SK-N-SH treated with all-trans-retinoic acid at 6 μM for 48 hours (cell line): ENCODE measurements at regions not wholly inside any gene's neighbourhood (a gene's known extent, or its start where the extent isn't known, plus 50 kb on each side); places are given as distances from the start of the nearest gene placed in this dataset.

ENCODE experiments used
- ATAC-seq: fragments of 200-7000 bp; cut with Tn5 transposase; 3 replicates; pipeline ENCODE4 v1.9.1; 2020; ENCODE audit warnings: mild to moderate bottlenecking, moderate library complexity
- ARNTL ChIP-seq: fragments of 450-650 bp; formaldehyde crosslinking; IDR thresholded peaks from 2 replicates; pipeline ENCODE4 v1.5.0; 2020; ENCODE audit warnings: low read depth, mild to moderate bottlenecking, moderate library complexity, borderline replicate concordance
- BACH2 ChIP-seq: fragments of 250-450 bp; sonication (Bioruptor Pico); IDR thresholded peaks from 2 replicates; pipeline ENCODE4 v1.9.0; 2021; ENCODE audit warnings: mild to moderate bottlenecking, borderline replicate concordance
- CSDC2 ChIP-seq: fragments of 250-450 bp; sonication (Bioruptor Pico); IDR thresholded peaks from 2 replicates; pipeline ENCODE4 v1.5.0; 2020; ENCODE audit warnings: mild to moderate bottlenecking, moderate library complexity
- ESRRG ChIP-seq: fragments of 250-450 bp; sonication (Bioruptor Pico); IDR thresholded peaks from 2 replicates; pipeline ENCODE4 v1.6.1; 2021; ENCODE audit warnings: mild to moderate bottlenecking
- ISL1 ChIP-seq: fragments of 250-450 bp; sonication (Bioruptor Pico); IDR thresholded peaks from 2 replicates; pipeline ENCODE4 v2.1.2; 2022; ENCODE audit warnings: mild to moderate bottlenecking, moderate library complexity
- OSR1 ChIP-seq: fragments of 250-450 bp; sonication (Bioruptor Pico); IDR thresholded peaks from 2 replicates; pipeline ENCODE4 v1.8.0; 2022; ENCODE audit warnings: moderate library complexity, mild to moderate bottlenecking, inconsistent platforms
- PPARA ChIP-seq: fragments of 250-450 bp; sonication (Bioruptor Pico); IDR thresholded peaks from 2 replicates; pipeline ENCODE4 v1.5.0; 2020; ENCODE audit warnings: mild to moderate bottlenecking, borderline replicate concordance
- RARB ChIP-seq: fragments of 250-450 bp; sonication (Bioruptor Pico); IDR thresholded peaks from 2 replicates; pipeline ENCODE4 v1.8.0; 2021; ENCODE audit warnings: mild to moderate bottlenecking, moderate library complexity
- TCF4 ChIP-seq: fragments of 250-450 bp; sonication (Bioruptor Pico); IDR thresholded peaks from 2 replicates; pipeline ENCODE4 v1.8.0; 2021; ENCODE audit warnings: mild to moderate bottlenecking, moderate library complexity, borderline replicate concordance
- TOX ChIP-seq: fragments of 250-450 bp; sonication (Bioruptor Pico); IDR thresholded peaks from 2 replicates; pipeline ENCODE4 v1.8.0; 2021; ENCODE audit warnings: mild to moderate bottlenecking, moderate library complexity, borderline replicate concordance
- ZC3H10 ChIP-seq: fragments of 250-450 bp; sonication (Bioruptor Pico); IDR thresholded peaks from 2 replicates; pipeline ENCODE4 v1.5.1; 2021; ENCODE audit warnings: mild to moderate bottlenecking, moderate library complexity
- ZFP3 ChIP-seq: fragments of 250-450 bp; sonication (Bioruptor Pico); IDR thresholded peaks from 2 replicates; pipeline ENCODE4 v1.5.0; 2020; ENCODE audit warnings: mild to moderate bottlenecking, moderate library complexity
- ZFP30 ChIP-seq: fragments of 450-650 bp; formaldehyde crosslinking; IDR thresholded peaks from 2 replicates; pipeline ENCODE4 v1.5.0; 2022; ENCODE audit warnings: mild to moderate bottlenecking, moderate library complexity
- ZNF565 ChIP-seq: fragments of 450-650 bp; formaldehyde crosslinking; conservative IDR thresholded peaks from 2 replicates; pipeline ENCODE4 v1.5.0; 2020; ENCODE audit warnings: low read depth, mild to moderate bottlenecking, moderate library complexity
- ZNF8 ChIP-seq: fragments of 450-650 bp; formaldehyde crosslinking; IDR thresholded peaks from 2 replicates; pipeline ENCODE4 v1.5.0; 2020; ENCODE audit warnings: mild to moderate bottlenecking, moderate library complexity
- TF ChIP-seq, protein P1 (sequence below): fragments of 250-450 bp; sonication (Bioruptor Pico); IDR thresholded peaks from 2 replicates; pipeline ENCODE4 v1.5.1; 2020; ENCODE audit warnings: low read depth, mild to moderate bottlenecking, moderate library complexity
- TF ChIP-seq, protein P2 (sequence below): fragments of 250-450 bp; sonication (Bioruptor Pico); IDR thresholded peaks from 2 replicates; pipeline ENCODE4 v1.5.1; 2021; ENCODE audit warnings: mild to moderate bottlenecking, moderate library complexity
- TF ChIP-seq, protein P3 (sequence below): fragments of 250-450 bp; sonication (Bioruptor Pico); IDR thresholded peaks from 2 replicates; pipeline ENCODE4 v1.5.0; 2020; ENCODE audit warnings: mild to moderate bottlenecking, moderate library complexity

DNA sequence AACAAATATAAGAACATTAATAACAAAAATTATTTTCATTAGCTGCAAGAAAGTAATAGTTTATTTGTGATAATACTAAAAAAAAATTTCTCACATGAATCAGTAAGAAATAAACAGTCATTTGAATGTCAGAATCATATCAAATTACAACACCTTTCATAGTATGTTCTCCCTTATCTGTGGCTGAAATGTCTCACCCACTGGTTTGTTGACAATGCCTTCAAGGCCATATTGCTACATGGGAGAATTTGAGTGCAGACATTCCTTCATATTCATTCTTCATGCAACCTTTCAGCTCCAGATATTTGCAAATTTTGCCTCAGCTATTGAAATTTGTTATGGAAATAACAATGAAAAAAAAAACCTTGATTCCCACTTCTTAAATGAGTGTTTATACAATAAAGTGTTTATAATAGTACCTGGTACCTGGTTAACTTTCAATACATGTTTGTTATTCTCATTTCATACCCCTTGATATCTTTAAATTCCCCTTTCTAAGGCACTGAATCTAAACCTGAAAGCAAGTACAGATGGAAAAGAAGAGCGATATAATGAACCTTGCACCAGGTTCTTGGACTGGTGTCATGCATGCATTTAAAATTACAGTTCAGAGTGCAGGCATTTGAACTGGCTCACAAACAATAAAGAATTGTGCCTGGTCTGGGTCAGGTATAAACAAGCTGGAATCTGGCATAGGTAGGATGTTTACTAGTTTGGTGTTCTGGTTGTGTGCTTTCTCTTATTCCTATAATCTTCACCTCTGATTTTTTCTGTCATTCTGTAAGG lies 242.2 kb upstream of the ADGRL2 start:
- TF ChIP-seq ZC3H10 (CRISPR knock-in tag): no peak
- TF ChIP-seq, protein P1, sequence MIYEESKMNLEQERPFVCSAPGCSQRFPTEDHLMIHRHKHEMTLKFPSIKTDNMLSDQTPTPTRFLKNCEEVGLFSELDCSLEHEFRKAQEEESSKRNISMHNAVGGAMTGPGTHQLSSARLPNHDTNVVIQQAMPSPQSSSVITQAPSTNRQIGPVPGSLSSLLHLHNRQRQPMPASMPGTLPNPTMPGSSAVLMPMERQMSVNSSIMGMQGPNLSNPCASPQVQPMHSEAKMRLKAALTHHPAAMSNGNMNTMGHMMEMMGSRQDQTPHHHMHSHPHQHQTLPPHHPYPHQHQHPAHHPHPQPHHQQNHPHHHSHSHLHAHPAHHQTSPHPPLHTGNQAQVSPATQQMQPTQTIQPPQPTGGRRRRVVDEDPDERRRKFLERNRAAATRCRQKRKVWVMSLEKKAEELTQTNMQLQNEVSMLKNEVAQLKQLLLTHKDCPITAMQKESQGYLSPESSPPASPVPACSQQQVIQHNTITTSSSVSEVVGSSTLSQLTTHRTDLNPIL: no peak
- TF ChIP-seq TOX (CRISPR knock-in tag): no peak
- TF ChIP-seq, protein P2, sequence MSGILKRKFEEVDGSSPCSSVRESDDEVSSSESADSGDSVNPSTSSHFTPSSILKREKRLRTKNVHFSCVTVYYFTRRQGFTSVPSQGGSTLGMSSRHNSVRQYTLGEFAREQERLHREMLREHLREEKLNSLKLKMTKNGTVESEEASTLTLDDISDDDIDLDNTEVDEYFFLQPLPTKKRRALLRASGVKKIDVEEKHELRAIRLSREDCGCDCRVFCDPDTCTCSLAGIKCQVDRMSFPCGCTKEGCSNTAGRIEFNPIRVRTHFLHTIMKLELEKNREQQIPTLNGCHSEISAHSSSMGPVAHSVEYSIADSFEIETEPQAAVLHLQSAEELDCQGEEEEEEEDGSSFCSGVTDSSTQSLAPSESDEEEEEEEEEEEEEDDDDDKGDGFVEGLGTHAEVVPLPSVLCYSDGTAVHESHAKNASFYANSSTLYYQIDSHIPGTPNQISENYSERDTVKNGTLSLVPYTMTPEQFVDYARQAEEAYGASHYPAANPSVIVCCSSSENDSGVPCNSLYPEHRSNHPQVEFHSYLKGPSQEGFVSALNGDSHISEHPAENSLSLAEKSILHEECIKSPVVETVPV: no peak
- TF ChIP-seq ZNF8 (CRISPR knock-in tag): no peak
- TF ChIP-seq, protein P3, sequence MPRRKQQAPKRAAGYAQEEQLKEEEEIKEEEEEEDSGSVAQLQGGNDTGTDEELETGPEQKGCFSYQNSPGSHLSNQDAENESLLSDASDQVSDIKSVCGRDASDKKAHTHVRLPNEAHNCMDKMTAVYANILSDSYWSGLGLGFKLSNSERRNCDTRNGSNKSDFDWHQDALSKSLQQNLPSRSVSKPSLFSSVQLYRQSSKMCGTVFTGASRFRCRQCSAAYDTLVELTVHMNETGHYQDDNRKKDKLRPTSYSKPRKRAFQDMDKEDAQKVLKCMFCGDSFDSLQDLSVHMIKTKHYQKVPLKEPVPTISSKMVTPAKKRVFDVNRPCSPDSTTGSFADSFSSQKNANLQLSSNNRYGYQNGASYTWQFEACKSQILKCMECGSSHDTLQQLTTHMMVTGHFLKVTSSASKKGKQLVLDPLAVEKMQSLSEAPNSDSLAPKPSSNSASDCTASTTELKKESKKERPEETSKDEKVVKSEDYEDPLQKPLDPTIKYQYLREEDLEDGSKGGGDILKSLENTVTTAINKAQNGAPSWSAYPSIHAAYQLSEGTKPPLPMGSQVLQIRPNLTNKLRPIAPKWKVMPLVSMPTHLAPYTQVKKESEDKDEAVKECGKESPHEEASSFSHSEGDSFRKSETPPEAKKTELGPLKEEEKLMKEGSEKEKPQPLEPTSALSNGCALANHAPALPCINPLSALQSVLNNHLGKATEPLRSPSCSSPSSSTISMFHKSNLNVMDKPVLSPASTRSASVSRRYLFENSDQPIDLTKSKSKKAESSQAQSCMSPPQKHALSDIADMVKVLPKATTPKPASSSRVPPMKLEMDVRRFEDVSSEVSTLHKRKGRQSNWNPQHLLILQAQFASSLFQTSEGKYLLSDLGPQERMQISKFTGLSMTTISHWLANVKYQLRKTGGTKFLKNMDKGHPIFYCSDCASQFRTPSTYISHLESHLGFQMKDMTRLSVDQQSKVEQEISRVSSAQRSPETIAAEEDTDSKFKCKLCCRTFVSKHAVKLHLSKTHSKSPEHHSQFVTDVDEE (CRISPR knock-in tag): no peak
- TF ChIP-seq ZFP3 (CRISPR knock-in tag): no peak
- no peak for TF ChIP-seq BACH2 (CRISPR knock-in tag)
- no peak for TF ChIP-seq CSDC2
- TF ChIP-seq RARB (CRISPR knock-in tag): no peak
- no peak for TF ChIP-seq ARNTL (CRISPR knock-in tag)
- TF ChIP-seq ZFP30: no peak

DNA sequence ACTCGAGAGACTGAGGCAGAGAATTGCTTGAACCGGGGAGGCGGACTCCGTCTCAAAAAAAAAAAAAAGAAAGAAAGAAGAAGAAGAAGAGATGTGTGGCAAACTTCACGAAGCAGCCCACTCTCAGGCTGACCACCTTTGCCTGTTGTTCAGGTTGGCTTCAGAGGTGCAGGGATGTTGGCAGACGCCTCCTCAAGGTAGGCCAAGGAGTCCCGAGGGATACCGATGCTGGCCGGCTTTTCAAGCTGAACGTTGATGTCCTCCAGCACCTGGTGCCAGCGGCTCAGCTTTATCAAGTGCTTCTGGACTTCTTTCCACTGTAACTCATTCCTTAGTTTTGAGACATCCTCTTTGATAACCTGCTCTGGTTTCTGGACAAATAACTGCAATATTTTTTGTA lies 243.8 kb upstream of the ADGRL2 start:
- TF ChIP-seq, protein P3 (CRISPR knock-in tag): no peak

More for the DNA sequence above, 242.2 kb upstream of the ADGRL2 start:
- no peak for ATAC-seq

DNA sequence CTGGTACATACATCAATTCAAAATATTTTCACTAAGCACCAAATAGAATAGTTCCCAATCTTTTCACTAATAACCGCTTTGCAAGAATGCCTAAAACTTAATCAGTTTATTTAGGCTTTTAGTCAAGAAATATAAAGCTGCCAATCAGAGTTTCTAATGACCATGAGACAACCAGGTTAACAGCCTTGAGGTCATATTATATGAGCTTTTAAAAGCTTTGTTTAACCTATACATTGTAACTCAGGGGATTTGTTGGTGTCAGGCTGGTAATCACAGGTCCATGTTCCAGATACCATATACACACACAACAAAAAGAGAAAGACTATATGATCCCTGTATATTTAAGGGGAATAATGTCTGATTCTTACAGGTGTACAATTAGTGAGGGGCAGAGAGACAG lies 246.2 kb upstream of the ADGRL2 start:
- no peak for ATAC-seq
- TF ChIP-seq ZNF565 (CRISPR knock-in tag): no peak
- TF ChIP-seq, protein P2: no peak

More for the DNA sequence above, 243.8 kb upstream of the ADGRL2 start:
- no peak for ATAC-seq

DNA sequence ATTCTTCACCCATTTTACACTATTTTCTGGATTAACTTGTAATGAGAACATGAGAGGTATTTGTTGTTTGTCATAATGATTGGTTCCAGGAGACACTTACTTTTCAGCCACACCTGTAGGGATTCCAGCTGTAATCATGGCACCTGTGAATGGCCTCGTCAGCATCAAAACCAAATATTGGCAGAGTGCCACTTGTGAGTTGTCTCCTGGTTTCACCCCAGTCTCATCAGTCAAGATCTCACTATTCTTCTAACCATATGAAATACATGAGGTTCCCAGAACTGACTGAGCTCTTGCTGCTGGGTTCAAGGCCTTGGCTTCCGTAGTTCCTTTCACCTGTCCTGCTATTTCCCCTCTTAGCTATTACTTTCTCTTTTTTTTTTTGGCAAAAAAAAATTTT lies 246.6 kb upstream of the ADGRL2 start:
- no peak for ATAC-seq
- TF ChIP-seq PPARA (no peak), OSR1 (CRISPR knock-in tag) (no peak), ZFP3 (CRISPR knock-in tag) (no peak), TCF4 (CRISPR knock-in tag) (no peak), TOX (CRISPR knock-in tag) (no peak), ISL1 (CRISPR knock-in tag) (no peak), CSDC2 (no peak), RARB (CRISPR knock-in tag) (no peak), BACH2 (CRISPR knock-in tag) (no peak), ESRRG (CRISPR knock-in tag) (no peak), ZC3H10 (CRISPR knock-in tag) (no peak)
- TF ChIP-seq, protein P3 (CRISPR knock-in tag): no peak
- TF ChIP-seq, protein P1: no peak
- TF ChIP-seq, protein P2: no peak
